ENCODE measurements at regions not wholly inside any gene's neighbourhood (a gene's known extent, or its start where the extent isn't known, plus 50 kb on each side); places are given as distances from the start of the nearest gene placed in this dataset.

GRCh38 chr1:221631556-221631955 lies 110.3 kb downstream of the DUSP10 start:
- H3K36me3 Mint-ChIP-seq (ENCODE audit: low read depth): no peaks in the 10 kb centered on the region
- peaks cover 6% of the 10 kb centered on the region for H3K4me1 Mint-ChIP-seq
- H3K27ac Mint-ChIP-seq: no peak overlapping the region
- H3K4me3 Mint-ChIP-seq: no peak overlapping the region
- TF ChIP-seq, protein P1, sequence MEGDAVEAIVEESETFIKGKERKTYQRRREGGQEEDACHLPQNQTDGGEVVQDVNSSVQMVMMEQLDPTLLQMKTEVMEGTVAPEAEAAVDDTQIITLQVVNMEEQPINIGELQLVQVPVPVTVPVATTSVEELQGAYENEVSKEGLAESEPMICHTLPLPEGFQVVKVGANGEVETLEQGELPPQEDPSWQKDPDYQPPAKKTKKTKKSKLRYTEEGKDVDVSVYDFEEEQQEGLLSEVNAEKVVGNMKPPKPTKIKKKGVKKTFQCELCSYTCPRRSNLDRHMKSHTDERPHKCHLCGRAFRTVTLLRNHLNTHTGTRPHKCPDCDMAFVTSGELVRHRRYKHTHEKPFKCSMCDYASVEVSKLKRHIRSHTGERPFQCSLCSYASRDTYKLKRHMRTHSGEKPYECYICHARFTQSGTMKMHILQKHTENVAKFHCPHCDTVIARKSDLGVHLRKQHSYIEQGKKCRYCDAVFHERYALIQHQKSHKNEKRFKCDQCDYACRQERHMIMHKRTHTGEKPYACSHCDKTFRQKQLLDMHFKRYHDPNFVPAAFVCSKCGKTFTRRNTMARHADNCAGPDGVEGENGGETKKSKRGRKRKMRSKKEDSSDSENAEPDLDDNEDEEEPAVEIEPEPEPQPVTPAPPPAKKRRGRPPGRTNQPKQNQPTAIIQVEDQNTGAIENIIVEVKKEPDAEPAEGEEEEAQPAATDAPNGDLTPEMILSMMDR (IDR thresholded peaks at IDR 0.05; ENCODE audit: unreplicated experiment in 3 of 3): no peak
- H3K9me3 Mint-ChIP-seq: no peaks in the 10 kb centered on the region
- H3K27me3 Mint-ChIP-seq (ENCODE audit: low read depth): no peaks in the 10 kb centered on the region

- H3K4me1 Mint-ChIP-seq: peaks cover 6% of the 10 kb centered on the region
- H3K27ac Mint-ChIP-seq: no peak overlapping the region
- H3K9me3 Mint-ChIP-seq: no peaks in the 10 kb centered on the region
- H3K36me3 Mint-ChIP-seq (ENCODE audit: low read depth): no peaks in the 10 kb centered on the region
- no peaks in the 10 kb centered on the region for H3K27me3 Mint-ChIP-seq (ENCODE audit: low read depth)
- H3K4me3 Mint-ChIP-seq: no peak overlapping the region
- TF ChIP-seq, protein P1 (IDR thresholded peaks at IDR 0.05; ENCODE audit: unreplicated experiment in 3 of 3): no peak
These were observed 109.8 kb downstream of the DUSP10 start for GRCh38 chr1:221632072-221632471.

GRCh38 chr1:221633841-221634409 lies 108.0 kb downstream of the DUSP10 start:
- TF ChIP-seq, protein P1 (IDR thresholded peaks at IDR 0.05; ENCODE audit: unreplicated experiment in 3 of 3): no peak
- Mint-ChIP-seq H3K27me3 (ENCODE audit: low read depth) (no peaks in the 10 kb centered on the region), H3K27ac (no peak overlapping the region), H3K4me3 (no peak overlapping the region), H3K9me3 (no peaks in the 10 kb centered on the region), H3K4me1 (peaks cover 13% of the 10 kb centered on the region), H3K36me3 (ENCODE audit: low read depth) (no peaks in the 10 kb centered on the region)

DNA sequence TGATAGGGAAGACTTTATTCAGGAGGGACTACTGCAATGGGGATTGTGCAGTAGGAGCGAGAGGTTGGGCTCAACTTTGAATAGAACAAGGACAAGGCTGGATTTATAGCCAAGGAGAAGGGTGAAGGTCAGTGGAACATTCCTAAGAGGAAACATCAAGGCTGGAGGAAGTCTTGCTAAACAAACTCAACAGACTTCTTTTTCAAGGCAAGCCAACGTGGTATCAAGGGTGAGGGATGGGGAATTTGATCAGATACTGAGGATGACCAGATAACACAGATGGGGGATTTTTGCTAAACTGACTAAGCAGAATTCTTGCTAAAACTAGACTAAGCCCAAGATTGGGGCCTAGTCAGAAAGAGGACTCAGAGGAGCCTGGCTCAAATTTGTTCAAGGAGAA lies 107.3 kb downstream of the DUSP10 start:
- peaks cover 13% of the 10 kb centered on the region for H3K4me1 Mint-ChIP-seq
- H3K27me3 Mint-ChIP-seq (ENCODE audit: low read depth): no peaks in the 10 kb centered on the region
- TF ChIP-seq, protein P1 (IDR thresholded peaks at IDR 0.05; ENCODE audit: unreplicated experiment in 3 of 3): no peak
- H3K9me3 Mint-ChIP-seq: no peaks in the 10 kb centered on the region
- no peaks in the 10 kb centered on the region for H3K36me3 Mint-ChIP-seq (ENCODE audit: low read depth)
- no peak overlapping the region for H3K4me3 Mint-ChIP-seq
- H3K27ac Mint-ChIP-seq: no peak overlapping the region

- no peaks in the 10 kb centered on the region for H3K36me3 Mint-ChIP-seq (ENCODE audit: low read depth)
- no peak overlapping the region for H3K27ac Mint-ChIP-seq
- H3K27me3 Mint-ChIP-seq (ENCODE audit: low read depth): no peaks in the 10 kb centered on the region
- H3K9me3 Mint-ChIP-seq: no peaks in the 10 kb centered on the region
- TF ChIP-seq, protein P1 (IDR thresholded peaks at IDR 0.05; ENCODE audit: unreplicated experiment in 3 of 3): no peak
- H3K4me3 Mint-ChIP-seq: no peak overlapping the region
- peaks cover 13% of the 10 kb centered on the region for H3K4me1 Mint-ChIP-seq
These were observed 106.6 kb downstream of the DUSP10 start for GRCh38 chr1:221635305-221635704.

- TF ChIP-seq, protein P1 (IDR thresholded peaks at IDR 0.05; ENCODE audit: unreplicated experiment in 3 of 3): no peak
- Mint-ChIP-seq H3K4me1 (peaks cover 13% of the 10 kb centered on the region), H3K36me3 (ENCODE audit: low read depth) (no peaks in the 10 kb centered on the region), H3K4me3 (no peak overlapping the region), H3K27ac (no peak overlapping the region), H3K27me3 (ENCODE audit: low read depth) (no peaks in the 10 kb centered on the region), H3K9me3 (no peaks in the 10 kb centered on the region)
These were observed 105.8 kb downstream of the DUSP10 start for GRCh38 chr1:221636096-221636495.

Data from nephron (organoid).